OCI-LY1 (cell line): ENCODE measurements at regions not wholly inside any gene's neighbourhood (a gene's known extent, or its start where the extent isn't known, plus 50 kb on each side); places are given as distances from the start of the nearest gene placed in this dataset.

Source experiments
- H2AFZ ChIP-seq: fragments of 200-600 bp; sonication (generic), shearing (Covaris generic); 2 replicates; pipeline ENCODE4 v1.6.0; 2014; ENCODE audit warnings: antibody characterized with exemption, mild to moderate bottlenecking, low read length
- H3F3A ChIP-seq: fragments of 200-600 bp; sonication (generic), shearing (Covaris generic); 2 replicates; pipeline ENCODE4 v1.6.0; 2014; ENCODE audit warnings: mild to moderate bottlenecking, antibody characterized with exemption, low read length, moderate library complexity; ENCODE audit not compliant: insufficient read depth
- H3K27ac ChIP-seq: fragments of 200-600 bp; sonication (generic); 2 replicates; pipeline ENCODE4 v1.5.1; 2014; ENCODE audit warnings: low read length, mixed run types, mild to moderate bottlenecking, low read depth; ENCODE audit not compliant: poor library complexity, severe bottlenecking
- H3K27me3 ChIP-seq: fragments of 200-600 bp; sonication (generic); 2 replicates; pipeline ENCODE4 v1.6.0; 2014; ENCODE audit warnings: antibody characterized with exemption, mild to moderate bottlenecking, low read length, moderate library complexity; ENCODE audit not compliant: insufficient read depth
- H3K36me3 ChIP-seq: fragments of 200-600 bp; sonication (generic); 2 replicates; pipeline ENCODE4 v1.6.1; 2014; ENCODE audit warnings: mild to moderate bottlenecking, antibody characterized with exemption, low read length, moderate library complexity, mixed read lengths; ENCODE audit not compliant: insufficient read depth
- H3K4me1 ChIP-seq: fragments of 200-600 bp; sonication (generic); 2 replicates; pipeline ENCODE4 v1.5.1; 2014; ENCODE audit warnings: mild to moderate bottlenecking, low read length, moderate library complexity; ENCODE audit not compliant: insufficient read depth, severe bottlenecking
- H3K4me2 ChIP-seq: fragments of 200-600 bp; sonication (generic), shearing (Covaris generic); 2 replicates; pipeline ENCODE4 v1.6.1; 2014; ENCODE audit warnings: low read length
- H3K4me3 ChIP-seq: fragments of 200-600 bp; sonication (generic); 2 replicates; pipeline ENCODE4 v1.5.1; 2014; ENCODE audit warnings: low read length, low read depth, mild to moderate bottlenecking, mixed read lengths; ENCODE audit not compliant: poor library complexity, severe bottlenecking
- H3K79me2 ChIP-seq: fragments of 200-600 bp; shearing (Covaris generic); 2 replicates; pipeline ENCODE4 v1.6.1; 2016; ENCODE audit warnings: mixed run types, low read length, mixed read lengths; ENCODE audit not compliant: insufficient read depth
- H3K9ac ChIP-seq: fragments of 200-600 bp; sonication (generic), shearing (Covaris generic); 2 replicates; pipeline ENCODE4 v1.6.1; 2014; ENCODE audit warnings: mild to moderate bottlenecking, low read length, mixed read lengths
- H3K9me2 ChIP-seq: fragments of 200-600 bp; sonication (generic), shearing (Covaris generic); 2 replicates; pipeline ENCODE4 v1.6.1; 2014; ENCODE audit warnings: low read depth, mild to moderate bottlenecking, low read length, mixed read lengths
- H3K9me3 ChIP-seq: fragments of 200-600 bp; shearing (Covaris generic); 2 replicates; pipeline ENCODE4 v1.6.1; 2014; ENCODE audit warnings: low read length, mixed read lengths
- H4K20me1 ChIP-seq: fragments of 200-600 bp; sonication (generic), shearing (Covaris generic); 2 replicates; pipeline ENCODE4 v1.6.0; 2016; ENCODE audit warnings: mild to moderate bottlenecking, low read length; ENCODE audit not compliant: insufficient read depth
- CTCF ChIP-seq: fragments of 200-600 bp; sonication (generic), shearing (Covaris generic); IDR thresholded peaks from 2 replicates; pipeline ENCODE4 v1.5.1; 2017; ENCODE audit warnings: mild to moderate bottlenecking, antibody characterized with exemption, low read length, moderate library complexity, mixed read lengths
- EZH2 ChIP-seq: fragments of 200-600 bp; sonication (generic), shearing (Covaris generic); IDR thresholded peaks from 2 replicates; pipeline ENCODE4 v1.8.0; 2017; ENCODE audit warnings: borderline replicate concordance, mixed run types, mild to moderate bottlenecking, antibody characterized with exemption, low read length, moderate library complexity, mixed read lengths

DNA sequence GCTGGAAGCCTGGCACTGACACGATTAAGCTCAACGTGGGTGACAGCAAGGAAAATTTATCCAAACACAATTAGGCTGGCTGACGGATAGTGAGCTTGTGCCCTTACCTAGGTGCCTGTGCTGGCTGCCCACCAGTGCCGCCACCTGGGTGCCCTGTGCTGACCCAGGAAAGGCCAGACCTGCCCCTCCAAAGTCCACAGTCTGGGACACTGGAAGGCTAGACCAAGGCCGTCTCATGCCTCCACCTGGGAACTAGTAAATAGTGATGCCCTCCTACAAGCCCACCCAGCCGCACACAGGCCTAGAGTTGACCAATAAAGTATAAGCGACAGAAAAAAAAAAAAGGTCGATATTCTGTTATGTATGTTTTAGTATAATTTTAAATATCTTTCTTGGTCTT is 142.6 kb upstream of the MCHR2 start:
- Histone ChIP-seq H3K79me2 (no peaks in the 10 kb centered on the region), H3K4me3 (no peak overlapping the region), H3K27me3 (no peaks in the 10 kb centered on the region), H3K9ac (no peak overlapping the region), H2AFZ (no peak overlapping the region), H3K36me3 (no peaks in the 10 kb centered on the region), H3K9me2 (no peaks in the 10 kb centered on the region), H3K4me2 (no peak overlapping the region), H4K20me1 (no peaks in the 10 kb centered on the region), H3K9me3 (no peaks in the 10 kb centered on the region), H3K4me1 (no peaks in the 10 kb centered on the region), H3K27ac (no peak overlapping the region), H3F3A (no peaks in the 10 kb centered on the region)
- TF ChIP-seq EZH2 (no peak), CTCF (no peak)

- H3K79me2 ChIP-seq, result no peaks in the 10 kb centered on the region
- H2AFZ ChIP-seq, result no peak overlapping the region
- H4K20me1 ChIP-seq, result no peaks in the 10 kb centered on the region
- H3K4me2 ChIP-seq, result no peak overlapping the region
- H3K9ac ChIP-seq, result no peak overlapping the region
- no peaks in the 10 kb centered on the region for H3K36me3 ChIP-seq
- H3K27me3 ChIP-seq, result no peaks in the 10 kb centered on the region
- no peaks in the 10 kb centered on the region for H3K9me3 ChIP-seq
- no peak overlapping the region for H3K4me3 ChIP-seq
- TF ChIP-seq CTCF, result no peak
- TF ChIP-seq EZH2, result no peak
- H3K4me1 ChIP-seq, result no peaks in the 10 kb centered on the region
- H3F3A ChIP-seq, result no peaks in the 10 kb centered on the region
- no peak overlapping the region for H3K27ac ChIP-seq
- H3K9me2 ChIP-seq, result no peaks in the 10 kb centered on the region
Measured at GRCh38 chr6:100135977-100136376, 142.0 kb upstream of the MCHR2 start.

GRCh38 chr6:100134703-100135102 is 140.7 kb upstream of the MCHR2 start:
- Histone ChIP-seq H3K79me2 (no peaks in the 10 kb centered on the region), H3K9me2 (no peaks in the 10 kb centered on the region), H3K27ac (no peak overlapping the region), H3F3A (no peaks in the 10 kb centered on the region), H3K9me3 (no peaks in the 10 kb centered on the region), H4K20me1 (no peaks in the 10 kb centered on the region), H3K36me3 (no peaks in the 10 kb centered on the region), H3K4me2 (no peak overlapping the region), H3K4me3 (no peak overlapping the region), H3K27me3 (no peaks in the 10 kb centered on the region), H3K9ac (no peak overlapping the region), H3K4me1 (no peaks in the 10 kb centered on the region), H2AFZ (no peak overlapping the region)
- TF ChIP-seq EZH2, result no peak
- TF ChIP-seq CTCF, result no peak
